ENCODE measurements at regions not wholly inside any gene's neighbourhood (a gene's known extent, or its start where the extent isn't known, plus 50 kb on each side); places are given as distances from the start of the nearest gene placed in this dataset.

- TF ChIP-seq CTCF (conservative IDR thresholded peaks at IDR 0.05) (no peak), ZFX (IDR thresholded peaks at IDR 0.05) (no peak)
These were observed 375.8 kb downstream of the INSC start for GRCh38 chr11:15490535-15490934.
